T47D (cell line): ENCODE measurements at regions not wholly inside any gene's neighbourhood (a gene's known extent, or its start where the extent isn't known, plus 50 kb on each side); places are given as distances from the start of the nearest gene placed in this dataset.
A peak's percentile ranks its signal among the peaks of the same experiment; 100 is the strongest.

Experiments used
- DNase-seq, 2 experiments: peaks; one replicate each; pipeline versions ENCODE4 v3.0.0 to v3.0.0-alpha.2; 2011 to 2012; ENCODE audit warnings: low read depth in 1 of 2, low spot score in 1 of 2
- JUND ChIP-seq: IDR thresholded peaks from 2 replicates; pipeline ENCODE4 v1.6.1; 2012; ENCODE audit warnings: low read depth
- in situ Hi-C: cut with HindIII; loops from 2 replicates; pipeline ENCODE4 v1.10.0; 2016; ENCODE audit warnings: low sequenced_read_pairs, low pct_unique_long_range_greater_than_20kb

- in situ Hi-C loops = no loop called here
- DNase-seq = no peak
- TF ChIP-seq JUND = no peak
Measured at GRCh38 chr1:79371802-79372201, 365.3 kb upstream of the ADGRL4 start.

DNA sequence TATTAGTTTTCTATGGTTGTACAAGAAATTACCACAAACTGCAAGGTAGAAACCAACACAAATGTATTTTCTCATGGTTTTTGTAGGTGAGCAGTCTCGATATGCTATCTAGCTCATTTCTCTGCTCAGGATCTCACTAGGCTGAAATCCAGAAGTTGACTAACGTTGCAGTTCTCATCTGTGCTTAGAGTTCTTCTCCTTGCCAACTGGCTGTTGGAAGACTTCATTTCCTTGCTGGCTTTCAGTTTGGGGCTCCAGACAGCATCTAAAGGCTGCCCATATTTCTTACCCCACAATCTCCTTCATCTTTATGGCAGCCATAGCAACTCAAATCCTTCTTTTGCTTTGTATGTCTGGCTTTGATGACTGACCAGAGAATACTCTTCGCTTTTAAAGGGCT is 362.6 kb upstream of the ADGRL4 start:
- TF ChIP-seq JUND = no peak
- DNase-seq = no peak
- in situ Hi-C loops = no loop called here

DNA sequence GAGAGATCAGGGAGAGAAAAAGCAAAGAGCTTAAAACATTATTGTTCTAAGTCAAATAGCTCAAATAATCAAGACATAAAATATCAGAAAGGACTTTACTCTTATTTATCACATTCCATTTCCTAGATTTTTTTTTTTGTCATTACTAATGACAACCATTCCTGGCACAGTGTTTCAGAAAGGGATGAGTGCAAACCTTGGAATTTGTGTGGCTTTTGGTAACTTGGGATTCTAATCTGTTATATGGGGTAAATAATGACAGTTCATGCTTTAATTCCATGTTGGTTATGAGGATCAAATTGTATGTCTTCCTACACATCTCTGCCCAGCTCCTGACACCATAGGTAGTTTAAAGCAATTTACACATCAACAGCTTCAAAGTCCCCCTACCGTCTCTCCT is 358.4 kb upstream of the ADGRL4 start:
- no peak for DNase-seq
- in situ Hi-C loops = no loop called here
- no peak for TF ChIP-seq JUND

DNA sequence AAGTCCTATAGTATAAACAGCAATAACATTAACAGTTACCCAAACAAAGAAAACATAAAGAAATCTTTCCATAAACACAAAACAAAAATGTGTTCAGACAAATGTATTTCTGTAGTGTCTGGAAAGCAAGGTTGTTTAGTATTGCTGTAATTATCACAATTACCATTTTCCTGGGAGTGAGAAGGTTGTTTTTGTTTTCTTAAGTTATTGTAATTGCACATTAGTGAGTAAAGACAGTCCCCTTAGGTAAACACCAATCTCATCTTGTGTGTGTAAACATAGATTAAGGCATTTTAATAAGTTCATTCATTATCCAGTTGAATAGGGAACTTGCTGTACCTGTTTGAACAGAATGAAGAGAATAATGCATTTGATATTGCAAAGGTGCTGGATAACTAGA is 356.9 kb upstream of the ADGRL4 start:
- DNase-seq = peak in 1 of 2 experiments; percentile 13
- in situ Hi-C loops = no loop called here
- TF ChIP-seq JUND = no peak

GRCh38 chr1:79362470-79362869 is 355.9 kb upstream of the ADGRL4 start:
- in situ Hi-C loops = no loop called here
- no peak for DNase-seq
- TF ChIP-seq JUND = no peak

- no peak for DNase-seq
- in situ Hi-C loops = no loop called here
- no peak for TF ChIP-seq JUND
Measured at GRCh38 chr1:79355090-79355489, 348.6 kb upstream of the ADGRL4 start.

DNA sequence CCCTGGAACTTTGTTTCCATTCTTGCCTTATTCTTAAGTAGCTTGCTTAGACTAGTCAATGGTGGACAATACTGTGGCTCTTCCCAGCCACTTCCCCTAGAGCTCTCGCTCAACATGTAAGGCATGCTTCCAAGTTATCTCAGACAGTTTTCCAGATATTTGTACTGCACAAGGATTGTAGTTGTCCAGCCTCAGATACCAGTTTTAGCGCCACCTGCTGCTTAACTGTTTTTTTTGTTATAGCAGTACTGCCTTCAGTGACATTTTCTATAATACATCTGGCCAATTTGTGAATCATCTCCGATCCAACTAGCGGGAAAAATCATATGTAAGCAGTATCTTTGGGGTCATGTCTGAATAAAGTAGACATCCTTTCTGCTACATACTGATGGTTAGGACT is 346.7 kb upstream of the ADGRL4 start:
- TF ChIP-seq JUND = no peak
- DNase-seq = peak in 1 of 2 experiments; percentile 54
- in situ Hi-C loops = no loop called here

DNA sequence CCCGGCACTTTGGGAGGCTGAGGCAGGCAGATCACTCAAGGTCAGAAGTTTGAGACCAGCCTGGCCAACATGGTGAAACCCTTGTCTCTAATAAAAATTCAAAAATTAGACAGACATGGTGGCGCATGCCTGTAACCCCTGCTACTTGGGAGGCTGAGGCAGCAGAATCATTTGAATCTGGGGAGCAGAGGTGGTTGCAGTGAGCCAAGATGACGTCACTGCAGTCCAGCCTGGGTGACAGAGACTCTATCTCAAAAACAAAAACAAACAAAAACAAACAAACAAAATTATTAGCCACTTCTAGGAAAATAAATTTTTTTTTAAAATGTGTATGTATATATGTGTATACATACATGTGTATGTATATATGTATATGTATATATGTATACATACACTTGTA is 320.3 kb upstream of the ADGRL4 start:
- TF ChIP-seq JUND = no peak
- DNase-seq = no peak
- in situ Hi-C loops = no loop called here

GRCh38 chr1:79325705-79326104 is 319.2 kb upstream of the ADGRL4 start:
- in situ Hi-C loops = no loop called here
- no peak for TF ChIP-seq JUND
- no peak for DNase-seq

DNA sequence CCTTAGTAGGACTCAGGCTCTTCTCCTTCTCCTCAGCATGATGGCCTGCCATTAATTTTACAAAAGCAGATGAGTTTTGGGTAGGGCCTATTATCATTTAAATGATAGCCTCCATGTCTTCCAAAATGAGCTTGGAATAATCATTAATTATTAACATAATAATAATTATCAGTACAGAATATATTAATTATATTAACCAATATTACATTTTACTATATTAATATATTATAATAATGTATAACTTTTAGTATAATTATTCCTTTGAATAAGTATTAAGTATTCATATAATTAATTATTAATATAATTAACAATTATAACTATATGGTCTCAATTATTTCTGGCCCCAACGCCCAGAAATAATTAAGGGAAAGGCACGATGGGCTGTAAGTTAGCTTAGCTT is 318.6 kb upstream of the ADGRL4 start:
- DNase-seq = no peak
- TF ChIP-seq JUND = no peak
- in situ Hi-C loops = no loop called here

DNA sequence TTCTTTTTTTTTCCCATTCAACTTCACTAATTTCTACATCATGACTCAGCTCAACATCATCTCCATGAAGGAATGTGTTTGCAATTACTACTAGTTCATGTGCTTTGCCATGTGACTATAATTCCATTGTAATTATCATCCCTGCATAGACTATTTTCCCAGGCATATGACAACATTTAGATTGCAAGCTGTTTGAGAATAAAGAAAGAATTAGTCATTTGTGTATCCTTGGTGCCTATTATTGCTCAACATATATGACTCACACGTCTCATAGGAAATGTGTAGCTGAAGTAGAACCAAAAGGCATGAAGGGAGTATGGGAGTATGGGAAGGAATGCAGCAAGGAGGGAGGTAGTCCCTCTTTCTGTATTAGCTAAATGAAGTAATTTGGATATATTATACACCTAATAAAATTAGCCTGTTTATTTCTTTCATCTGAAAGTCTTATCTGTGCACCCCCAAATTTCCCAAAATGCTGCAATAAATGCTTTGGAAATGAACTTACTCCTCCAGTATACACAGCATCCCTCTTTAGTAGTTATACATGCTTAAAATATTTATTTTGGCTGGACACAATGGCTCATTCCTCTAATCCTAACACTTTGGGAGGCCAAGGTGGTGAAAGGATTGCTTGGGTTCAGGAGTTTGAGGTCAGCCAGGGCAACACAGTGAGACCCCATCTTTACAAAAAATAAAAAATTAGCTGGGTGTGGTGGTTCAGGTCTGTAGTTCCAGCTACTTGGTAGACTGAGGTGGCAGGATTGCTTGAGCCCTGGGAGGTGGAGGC is 316.9 kb upstream of the ADGRL4 start:
- TF ChIP-seq JUND = no peak
- DNase-seq = peak in 1 of 2 experiments; percentile 18
- in situ Hi-C loops = no loop called here

GRCh38 chr1:79322511-79323027 is 316.0 kb upstream of the ADGRL4 start:
- in situ Hi-C loops = no loop called here
- no peak for TF ChIP-seq JUND
- DNase-seq = no peak

GRCh38 chr1:79312438-79312837 is 305.9 kb upstream of the ADGRL4 start:
- in situ Hi-C loops = no loop called here
- DNase-seq = no peak
- no peak for TF ChIP-seq JUND

- in situ Hi-C loops = no loop called here
- TF ChIP-seq JUND = no peak
- DNase-seq = no peak
Measured at GRCh38 chr1:79310609-79311008, 304.1 kb upstream of the ADGRL4 start.
